Tibial nerve (tissue), 4 donors: ENCODE measurements at regions not wholly inside any gene's neighbourhood (a gene's known extent, or its start where the extent isn't known, plus 50 kb on each side); places are given as distances from the start of the nearest gene placed in this dataset.

ENCODE experiments used
- DNase-seq, 2 donors: peaks; one replicate each; pipeline ENCODE4 v3.0.0-alpha.2; 2019; ENCODE audit warnings: low spot score in 2 of 2
- H3K27ac ChIP-seq, 4 donors: fragments of 200-600 bp; sonication (generic) in 3 of 4; one replicate each; pipeline ENCODE4 v1.5.1; 2017 to 2019; ENCODE audit warnings: mild to moderate bottlenecking in 1 of 4
- H3K27me3 ChIP-seq, 2 donors: fragments of 200-600 bp; sonication (generic) in 1 of 2; one replicate each; pipeline versions ENCODE4 v1.5.1 to v1.6.0; 2017 to 2019
- H3K36me3 ChIP-seq, 3 donors: fragments of 200-600 bp; sonication (generic); one replicate each; pipeline ENCODE4 v1.5.1; 2018 to 2019
- H3K4me1 ChIP-seq, 4 donors: fragments of 200-600 bp; sonication (generic) in 3 of 4; one replicate each; pipeline ENCODE4 v1.5.1; 2017 to 2019
- H3K4me3 ChIP-seq, 4 donors: fragments of 200-600 bp; sonication (generic) in 3 of 4; one replicate each; pipeline ENCODE4 v1.5.1; 2017 to 2019; ENCODE audit warnings: mild to moderate bottlenecking in 1 of 4, moderate library complexity in 1 of 4
- H3K9me3 ChIP-seq, 4 donors: fragments of 200-600 bp; sonication (generic) in 3 of 4; one replicate each; pipeline ENCODE4 v1.5.1; 2017 to 2019
- EP300 ChIP-seq, 2 donors: sonication (generic); formaldehyde crosslinking; IDR thresholded peaks; one replicate each; pipeline ENCODE4 v1.6.1; 2017; ENCODE audit warnings: antibody characterized with exemption in 2 of 2, mild to moderate bottlenecking in 1 of 2
- POLR2A ChIP-seq, 2 donors: fragments of 450-650 bp; IDR thresholded peaks; one replicate each; pipeline ENCODE4 v1.6.1; 2017; ENCODE audit warnings: antibody characterized with exemption in 2 of 2, mild to moderate bottlenecking in 2 of 2, moderate library complexity in 2 of 2
- WGBS, 2 donors: methylation state at CpG; one replicate each; pipeline ENCODE4 v1.1.5; 2018; 5-methylcytosine and 5-hydroxymethylcytosine counted together
- TF ChIP-seq, protein P1 (sequence below), 5 experiments: fragments of 200-600 bp in 3 of 5; fragments of 450-650 bp in 2 of 5; sonication (generic) in 3 of 5; IDR thresholded peaks; one replicate each; pipeline ENCODE4 v1.5.1; 2016 to 2019; ENCODE audit warnings: antibody characterized with exemption in 5 of 5, mild to moderate bottlenecking in 3 of 5, moderate library complexity in 2 of 5

DNA sequence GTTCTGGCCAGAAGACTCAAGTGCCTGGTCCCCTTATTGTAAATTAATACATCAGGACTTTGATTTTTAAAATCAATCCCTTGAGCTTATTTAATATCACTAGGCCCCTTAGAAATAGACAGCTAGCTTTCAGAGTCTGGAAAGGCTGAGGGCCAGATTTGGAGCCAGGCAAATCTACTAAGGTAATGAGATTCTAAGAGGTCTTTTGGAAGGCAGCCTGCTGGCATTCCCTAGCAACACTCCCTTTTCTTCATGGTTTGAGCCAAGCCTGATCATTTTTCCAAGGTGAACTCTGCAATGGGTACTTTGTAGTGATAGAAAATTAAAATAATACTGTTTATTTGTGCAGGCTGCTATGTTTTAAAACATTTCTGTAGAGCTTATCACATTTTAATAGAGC, 378.5 kb downstream of the FAT4 start:
- no peaks in the 10 kb centered on the region for H3K36me3 ChIP-seq
- H3K27me3 ChIP-seq, result no peaks in the 10 kb centered on the region
- H3K4me1 ChIP-seq, result peaks cover 0 to 4% (median 0%) of the 10 kb centered on the region in 4 donors
- DNase-seq, result no peak
- TF ChIP-seq, protein P1, sequence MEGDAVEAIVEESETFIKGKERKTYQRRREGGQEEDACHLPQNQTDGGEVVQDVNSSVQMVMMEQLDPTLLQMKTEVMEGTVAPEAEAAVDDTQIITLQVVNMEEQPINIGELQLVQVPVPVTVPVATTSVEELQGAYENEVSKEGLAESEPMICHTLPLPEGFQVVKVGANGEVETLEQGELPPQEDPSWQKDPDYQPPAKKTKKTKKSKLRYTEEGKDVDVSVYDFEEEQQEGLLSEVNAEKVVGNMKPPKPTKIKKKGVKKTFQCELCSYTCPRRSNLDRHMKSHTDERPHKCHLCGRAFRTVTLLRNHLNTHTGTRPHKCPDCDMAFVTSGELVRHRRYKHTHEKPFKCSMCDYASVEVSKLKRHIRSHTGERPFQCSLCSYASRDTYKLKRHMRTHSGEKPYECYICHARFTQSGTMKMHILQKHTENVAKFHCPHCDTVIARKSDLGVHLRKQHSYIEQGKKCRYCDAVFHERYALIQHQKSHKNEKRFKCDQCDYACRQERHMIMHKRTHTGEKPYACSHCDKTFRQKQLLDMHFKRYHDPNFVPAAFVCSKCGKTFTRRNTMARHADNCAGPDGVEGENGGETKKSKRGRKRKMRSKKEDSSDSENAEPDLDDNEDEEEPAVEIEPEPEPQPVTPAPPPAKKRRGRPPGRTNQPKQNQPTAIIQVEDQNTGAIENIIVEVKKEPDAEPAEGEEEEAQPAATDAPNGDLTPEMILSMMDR (IDR thresholded peaks at IDR 0.05), result no peak
- TF ChIP-seq EP300 (IDR thresholded peaks at IDR 0.05), result no peak
- no peak for TF ChIP-seq POLR2A (IDR thresholded peaks at IDR 0.05)
- H3K9me3 ChIP-seq, result peaks cover 0 to 8% (median 0%) of the 10 kb centered on the region in 4 donors
- H3K27ac ChIP-seq, result no peak overlapping the region
- H3K4me3 ChIP-seq, result no peak overlapping the region

DNA sequence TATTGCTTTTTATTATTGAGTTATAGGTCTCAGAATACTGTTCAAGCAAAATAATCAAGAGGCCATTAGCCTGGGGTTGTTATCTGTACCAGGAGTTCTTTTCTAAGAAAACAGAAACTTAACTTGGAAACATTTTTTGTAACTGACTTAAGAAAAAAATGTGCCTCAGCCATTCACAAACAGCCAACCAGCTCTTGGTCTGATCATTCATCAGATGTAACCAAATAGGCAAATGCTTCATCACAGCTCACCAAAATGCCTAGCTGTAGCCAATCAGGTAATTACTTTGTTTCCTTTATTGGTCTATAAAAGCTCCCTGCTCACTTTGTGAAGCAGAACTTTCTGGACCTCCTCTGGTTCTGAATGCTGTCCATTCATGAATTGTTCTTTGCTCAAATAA, 387.7 kb downstream of the FAT4 start:
- DNase-seq, result no peak
- H3K4me1 ChIP-seq, result peaks cover 0 to 25% (median 6%) of the 10 kb centered on the region in 4 donors
- H3K27ac ChIP-seq, result no peak overlapping the region
- H3K36me3 ChIP-seq, result no peaks in the 10 kb centered on the region
- H3K9me3 ChIP-seq, result peaks cover 0 to 6% (median 0%) of the 10 kb centered on the region in 4 donors
- TF ChIP-seq, protein P1 (IDR thresholded peaks at IDR 0.05), result no peak
- H3K4me3 ChIP-seq, result no peak overlapping the region
- H3K27me3 ChIP-seq, result no peaks in the 10 kb centered on the region

DNA sequence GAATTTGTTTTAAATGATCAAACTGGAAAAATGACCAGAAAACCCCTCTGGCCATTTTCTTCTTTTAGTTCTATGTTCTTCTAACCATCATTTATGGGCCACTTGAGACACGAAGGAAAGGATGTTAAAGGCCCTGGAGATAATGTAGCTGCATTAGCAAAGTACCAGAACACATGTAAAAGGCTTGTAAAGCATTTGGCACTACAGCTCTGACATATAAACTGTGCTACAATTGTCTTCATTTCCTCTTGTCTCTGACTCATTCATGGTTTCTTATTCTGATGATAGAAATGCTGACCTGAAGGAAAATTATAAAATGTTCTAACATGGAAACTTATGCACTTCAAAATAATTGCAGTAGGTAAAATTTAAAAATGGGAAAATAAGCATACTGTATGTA, 388.7 kb downstream of the FAT4 start:
- peaks cover 0 to 25% (median 6%) of the 10 kb centered on the region in 4 donors for H3K4me1 ChIP-seq
- WGBS, 2 donors, result 26 to 31% methylated on average over 1 of the region's 1 CpG
- no peaks in the 10 kb centered on the region for H3K36me3 ChIP-seq
- H3K27me3 ChIP-seq, result no peaks in the 10 kb centered on the region
- TF ChIP-seq, protein P1 (IDR thresholded peaks at IDR 0.05), result no peak
- TF ChIP-seq EP300 (IDR thresholded peaks at IDR 0.05), result no peak
- no peak for TF ChIP-seq POLR2A (IDR thresholded peaks at IDR 0.05)
- no peaks in the 10 kb centered on the region for H3K9me3 ChIP-seq
- H3K4me3 ChIP-seq, result no peak overlapping the region
- DNase-seq, result no peak
- H3K27ac ChIP-seq, result no peak overlapping the region

DNA sequence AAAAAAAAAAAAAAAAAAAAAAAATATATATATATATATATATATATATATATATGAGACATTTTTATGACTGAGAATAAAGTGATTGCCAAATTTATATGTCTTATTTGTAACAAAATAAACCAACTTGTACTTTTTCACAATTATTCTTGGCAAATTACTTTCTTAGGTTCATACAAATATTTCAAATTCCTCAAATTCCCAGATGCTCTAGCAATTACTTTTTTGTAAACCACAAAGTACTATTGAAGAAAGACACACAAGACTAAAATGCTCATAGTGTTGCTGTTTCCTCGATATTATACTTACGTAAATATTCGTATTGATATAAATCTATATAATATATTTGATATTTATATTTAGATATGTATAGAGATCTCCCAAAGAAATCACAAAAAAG, 390.0 kb downstream of the FAT4 start:
- no peak for DNase-seq
- H3K36me3 ChIP-seq, result no peaks in the 10 kb centered on the region
- H3K27ac ChIP-seq, result no peak overlapping the region
- no peak overlapping the region for H3K4me3 ChIP-seq
- whole genome bisulfite sequencing, 2 donors, result 43 to 44% methylated on average over 3 of the region's 3 CpGs
- no peaks in the 10 kb centered on the region for H3K27me3 ChIP-seq
- TF ChIP-seq, protein P1 (IDR thresholded peaks at IDR 0.05), result no peak
- TF ChIP-seq POLR2A (IDR thresholded peaks at IDR 0.05), result no peak
- no peak for TF ChIP-seq EP300 (IDR thresholded peaks at IDR 0.05)
- H3K4me1 ChIP-seq, result peaks cover 0 to 25% (median 6%) of the 10 kb centered on the region in 4 donors
- no peaks in the 10 kb centered on the region for H3K9me3 ChIP-seq

DNA sequence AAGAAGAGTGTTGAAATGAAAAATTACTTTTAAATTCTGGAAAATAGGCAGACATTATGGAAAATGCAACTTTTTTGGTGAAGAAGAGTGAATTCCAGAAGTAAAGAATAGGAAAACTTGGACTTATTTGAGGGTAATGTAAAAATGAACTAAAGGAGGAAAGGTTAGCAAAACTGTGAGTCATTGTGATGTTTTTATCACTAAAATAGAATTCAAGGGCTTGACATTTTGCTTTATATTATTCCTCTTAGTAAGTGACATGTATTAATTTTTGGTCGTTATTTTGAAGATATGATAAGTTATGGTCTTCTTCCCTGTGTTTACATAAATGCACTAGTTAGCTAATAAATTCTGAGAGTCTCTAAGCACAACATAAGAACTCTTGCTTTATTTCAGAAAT, 390.9 kb downstream of the FAT4 start:
- H3K9me3 ChIP-seq, result no peaks in the 10 kb centered on the region
- TF ChIP-seq EP300 (IDR thresholded peaks at IDR 0.05), result no peak
- TF ChIP-seq POLR2A (IDR thresholded peaks at IDR 0.05), result no peak
- TF ChIP-seq, protein P1 (IDR thresholded peaks at IDR 0.05), result no peak
- H3K27me3 ChIP-seq, result no peaks in the 10 kb centered on the region
- H3K4me3 ChIP-seq, result no peak overlapping the region
- H3K36me3 ChIP-seq, result no peaks in the 10 kb centered on the region
- 30 to 44% methylated on average over 1 of the region's 1 CpG for WGBS, 2 donors
- no peak overlapping the region for H3K27ac ChIP-seq
- peaks cover 0 to 25% (median 6%) of the 10 kb centered on the region in 4 donors for H3K4me1 ChIP-seq
- no peak for DNase-seq
